ENCODE measurements at regions not wholly inside any gene's neighbourhood (a gene's known extent, or its start where the extent isn't known, plus 50 kb on each side); places are given as distances from the start of the nearest gene placed in this dataset.

GRCh38 chr3:86147119-86147518 is 843.8 kb downstream of the VGLL3 start:
- H3K9me3 Mint-ChIP-seq: peaks cover 2 to 30% (median 8%) of the 10 kb centered on the region in 9 donors
- H3K36me3 Mint-ChIP-seq: no peaks in the 10 kb centered on the region
- no peaks in the 10 kb centered on the region for H3K4me1 Mint-ChIP-seq
- no peak for ATAC-seq
- no peak for DNase-seq
- POLR2A ChIA-PET: no interaction called here
- no peak overlapping the region for H3K27ac Mint-ChIP-seq
- no peak overlapping the region for H3K4me3 Mint-ChIP-seq
- H3K27me3 Mint-ChIP-seq: no peaks in the 10 kb centered on the region

GRCh38 chr3:86126552-86126951 is 864.4 kb downstream of the VGLL3 start:
- Mint-ChIP-seq H3K4me1 (no peaks in the 10 kb centered on the region), H3K36me3 (no peaks in the 10 kb centered on the region), H3K4me3 (no peak overlapping the region), H3K9me3 (peaks cover 0 to 15% (median 3%) of the 10 kb centered on the region in 9 donors), H3K27ac (no peak overlapping the region), H3K27me3 (no peaks in the 10 kb centered on the region)
- DNase-seq (no peak), ATAC-seq (no peak)
- POLR2A ChIA-PET: no interaction called here
